SK-N-SH treated with all-trans-retinoic acid at 6 μM for 48 hours (cell line): ENCODE measurements at regions not wholly inside any gene's neighbourhood (a gene's known extent, or its start where the extent isn't known, plus 50 kb on each side); places are given as distances from the start of the nearest gene placed in this dataset.

ENCODE experiments used
- CSDC2 ChIP-seq: fragments of 250-450 bp; sonication (Bioruptor Pico); IDR thresholded peaks from 2 replicates; pipeline ENCODE4 v1.5.0; 2020; ENCODE audit warnings: mild to moderate bottlenecking, moderate library complexity
- ESRRG ChIP-seq: fragments of 250-450 bp; sonication (Bioruptor Pico); IDR thresholded peaks from 2 replicates; pipeline ENCODE4 v1.6.1; 2021; ENCODE audit warnings: mild to moderate bottlenecking
- ISL1 ChIP-seq: fragments of 250-450 bp; sonication (Bioruptor Pico); IDR thresholded peaks from 2 replicates; pipeline ENCODE4 v2.1.2; 2022; ENCODE audit warnings: mild to moderate bottlenecking, moderate library complexity
- PPARA ChIP-seq: fragments of 250-450 bp; sonication (Bioruptor Pico); IDR thresholded peaks from 2 replicates; pipeline ENCODE4 v1.5.0; 2020; ENCODE audit warnings: mild to moderate bottlenecking, borderline replicate concordance
- RARB ChIP-seq: fragments of 250-450 bp; sonication (Bioruptor Pico); IDR thresholded peaks from 2 replicates; pipeline ENCODE4 v1.8.0; 2021; ENCODE audit warnings: mild to moderate bottlenecking, moderate library complexity
- TCF4 ChIP-seq: fragments of 250-450 bp; sonication (Bioruptor Pico); IDR thresholded peaks from 2 replicates; pipeline ENCODE4 v1.8.0; 2021; ENCODE audit warnings: mild to moderate bottlenecking, moderate library complexity, borderline replicate concordance
- TOX ChIP-seq: fragments of 250-450 bp; sonication (Bioruptor Pico); IDR thresholded peaks from 2 replicates; pipeline ENCODE4 v1.8.0; 2021; ENCODE audit warnings: mild to moderate bottlenecking, moderate library complexity, borderline replicate concordance
- ZC3H10 ChIP-seq: fragments of 250-450 bp; sonication (Bioruptor Pico); IDR thresholded peaks from 2 replicates; pipeline ENCODE4 v1.5.1; 2021; ENCODE audit warnings: mild to moderate bottlenecking, moderate library complexity
- ZFP3 ChIP-seq: fragments of 250-450 bp; sonication (Bioruptor Pico); IDR thresholded peaks from 2 replicates; pipeline ENCODE4 v1.5.0; 2020; ENCODE audit warnings: mild to moderate bottlenecking, moderate library complexity
- ZFP30 ChIP-seq: fragments of 450-650 bp; formaldehyde crosslinking; IDR thresholded peaks from 2 replicates; pipeline ENCODE4 v1.5.0; 2022; ENCODE audit warnings: mild to moderate bottlenecking, moderate library complexity
- ZNF565 ChIP-seq: fragments of 450-650 bp; formaldehyde crosslinking; conservative IDR thresholded peaks from 2 replicates; pipeline ENCODE4 v1.5.0; 2020; ENCODE audit warnings: low read depth, mild to moderate bottlenecking, moderate library complexity
- ZNF70 ChIP-seq: fragments of 450-650 bp; formaldehyde crosslinking; IDR thresholded peaks from 2 replicates; pipeline ENCODE4 v1.5.0; 2020; ENCODE audit warnings: mild to moderate bottlenecking, moderate library complexity
- ZNF8 ChIP-seq: fragments of 450-650 bp; formaldehyde crosslinking; IDR thresholded peaks from 2 replicates; pipeline ENCODE4 v1.5.0; 2020; ENCODE audit warnings: mild to moderate bottlenecking, moderate library complexity
- TF ChIP-seq, protein P1 (sequence below): fragments of 250-450 bp; sonication (Bioruptor Pico); IDR thresholded peaks from 2 replicates; pipeline ENCODE4 v1.8.0; 2020; ENCODE audit warnings: mild to moderate bottlenecking, moderate library complexity, borderline replicate concordance

DNA sequence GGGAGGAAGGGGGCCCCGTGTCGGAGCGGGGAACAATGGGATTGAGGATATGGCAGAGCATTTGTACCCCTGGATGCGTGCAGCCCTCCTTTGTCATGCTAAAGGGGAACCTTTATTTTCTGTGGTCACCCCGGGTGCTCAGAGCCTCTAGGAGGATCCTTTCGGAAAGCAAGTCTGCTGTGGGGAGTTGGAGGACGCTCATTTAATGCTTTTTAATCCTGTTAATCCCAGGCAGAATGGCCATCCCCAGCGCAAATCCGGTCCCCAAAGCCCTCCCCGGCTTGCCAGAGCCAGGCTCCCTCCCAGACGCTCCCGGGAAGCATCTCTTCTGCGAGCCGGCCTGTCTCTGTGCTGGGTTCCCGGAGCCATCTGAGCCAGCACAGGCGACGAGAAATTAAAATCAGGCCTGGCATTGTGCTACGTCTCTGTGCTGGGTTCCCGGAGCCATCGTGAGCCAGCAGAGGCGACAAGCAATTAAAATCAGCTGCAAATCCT is 113.2 kb upstream of the PPP2R3B start:
- TF ChIP-seq, protein P1, sequence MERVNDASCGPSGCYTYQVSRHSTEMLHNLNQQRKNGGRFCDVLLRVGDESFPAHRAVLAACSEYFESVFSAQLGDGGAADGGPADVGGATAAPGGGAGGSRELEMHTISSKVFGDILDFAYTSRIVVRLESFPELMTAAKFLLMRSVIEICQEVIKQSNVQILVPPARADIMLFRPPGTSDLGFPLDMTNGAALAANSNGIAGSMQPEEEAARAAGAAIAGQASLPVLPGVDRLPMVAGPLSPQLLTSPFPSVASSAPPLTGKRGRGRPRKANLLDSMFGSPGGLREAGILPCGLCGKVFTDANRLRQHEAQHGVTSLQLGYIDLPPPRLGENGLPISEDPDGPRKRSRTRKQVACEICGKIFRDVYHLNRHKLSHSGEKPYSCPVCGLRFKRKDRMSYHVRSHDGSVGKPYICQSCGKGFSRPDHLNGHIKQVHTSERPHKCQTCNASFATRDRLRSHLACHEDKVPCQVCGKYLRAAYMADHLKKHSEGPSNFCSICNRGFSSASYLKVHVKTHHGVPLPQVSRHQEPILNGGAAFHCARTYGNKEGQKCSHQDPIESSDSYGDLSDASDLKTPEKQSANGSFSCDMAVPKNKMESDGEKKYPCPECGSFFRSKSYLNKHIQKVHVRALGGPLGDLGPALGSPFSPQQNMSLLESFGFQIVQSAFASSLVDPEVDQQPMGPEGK: no peak
- TF ChIP-seq RARB (CRISPR knock-in tag): no peak
- no peak for TF ChIP-seq ESRRG (CRISPR knock-in tag)
- no peak for TF ChIP-seq ZFP3 (CRISPR knock-in tag)
- no peak for TF ChIP-seq TCF4 (CRISPR knock-in tag)
- no peak for TF ChIP-seq ZFP30 (CRISPR knock-in tag)
- no peak for TF ChIP-seq ISL1 (CRISPR knock-in tag)
- no peak for TF ChIP-seq PPARA (CRISPR knock-in tag)
- no peak for TF ChIP-seq TOX
- TF ChIP-seq ZNF565 (CRISPR knock-in tag): no peak
- no peak for TF ChIP-seq ZNF8 (CRISPR knock-in tag)
- no peak for TF ChIP-seq CSDC2
- no peak for TF ChIP-seq ZC3H10
- no peak for TF ChIP-seq ZNF70 (CRISPR knock-in tag)
